ENCODE measurements at regions not wholly inside any gene's neighbourhood (a gene's known extent, or its start where the extent isn't known, plus 50 kb on each side); places are given as distances from the start of the nearest gene placed in this dataset.

- TF ChIP-seq POLR2AphosphoS5 (IDR thresholded peaks at IDR 0.05) = no peak
- TF ChIP-seq, protein P1, sequence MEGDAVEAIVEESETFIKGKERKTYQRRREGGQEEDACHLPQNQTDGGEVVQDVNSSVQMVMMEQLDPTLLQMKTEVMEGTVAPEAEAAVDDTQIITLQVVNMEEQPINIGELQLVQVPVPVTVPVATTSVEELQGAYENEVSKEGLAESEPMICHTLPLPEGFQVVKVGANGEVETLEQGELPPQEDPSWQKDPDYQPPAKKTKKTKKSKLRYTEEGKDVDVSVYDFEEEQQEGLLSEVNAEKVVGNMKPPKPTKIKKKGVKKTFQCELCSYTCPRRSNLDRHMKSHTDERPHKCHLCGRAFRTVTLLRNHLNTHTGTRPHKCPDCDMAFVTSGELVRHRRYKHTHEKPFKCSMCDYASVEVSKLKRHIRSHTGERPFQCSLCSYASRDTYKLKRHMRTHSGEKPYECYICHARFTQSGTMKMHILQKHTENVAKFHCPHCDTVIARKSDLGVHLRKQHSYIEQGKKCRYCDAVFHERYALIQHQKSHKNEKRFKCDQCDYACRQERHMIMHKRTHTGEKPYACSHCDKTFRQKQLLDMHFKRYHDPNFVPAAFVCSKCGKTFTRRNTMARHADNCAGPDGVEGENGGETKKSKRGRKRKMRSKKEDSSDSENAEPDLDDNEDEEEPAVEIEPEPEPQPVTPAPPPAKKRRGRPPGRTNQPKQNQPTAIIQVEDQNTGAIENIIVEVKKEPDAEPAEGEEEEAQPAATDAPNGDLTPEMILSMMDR (IDR thresholded peaks at IDR 0.05) = no peak
Measured at GRCh38 chr9:100880284-100880683, 148.2 kb upstream of the PLPPR1 start.

All from prostate gland (tissue), 2 donors.